ENCODE measurements at regions not wholly inside any gene's neighbourhood (a gene's known extent, or its start where the extent isn't known, plus 50 kb on each side); places are given as distances from the start of the nearest gene placed in this dataset.

GRCh38 chr6:144555066-144555465 is 269.9 kb downstream of the UTRN start:
- H3K9me3 ChIP-seq, result no peaks in the 10 kb centered on the region
- no peak for TF ChIP-seq CTCF (IDR thresholded peaks at IDR 0.05)
- H3K36me3 ChIP-seq, result peaks cover 12% of the 10 kb centered on the region

GRCh38 chr6:144559865-144560593 is 274.9 kb downstream of the UTRN start:
- Histone ChIP-seq H3K4me1 (ENCODE audit: control insufficient read depth in 1 of 2, low read depth in 2 of 2) (peaks cover 0 to 5% of the 10 kb centered on the region in 2 donors), H3K9me3 (no peaks in the 10 kb centered on the region), H3K27me3 (replicated peaks; ENCODE audit: insufficient read depth) (no peaks in the 10 kb centered on the region), H3K27ac (no peak overlapping the region), H3K36me3 (peaks cover 6% of the 10 kb centered on the region), H3K4me3 (peak overlapping the region; percentile 23)
- TF ChIP-seq CTCF (IDR thresholded peaks at IDR 0.05), result no peak
- DNase-seq (ENCODE audit: low spot score), result no peak
- ATAC-seq (ENCODE audit: insufficient number of reproducible peaks, low FRiP score, low read depth), result no peak

More at GRCh38 chr6:144555066-144555465, 269.9 kb downstream of the UTRN start:
- no peaks in the 10 kb centered on the region for H3K27me3 ChIP-seq (replicated peaks; ENCODE audit: insufficient read depth)
- H3K4me3 ChIP-seq, result no peak overlapping the region
- ATAC-seq (ENCODE audit: insufficient number of reproducible peaks, low FRiP score, low read depth) (no peak), DNase-seq (ENCODE audit: low spot score) (no peak)
- no peak overlapping the region for H3K27ac ChIP-seq
- peaks cover 0 to 5% of the 10 kb centered on the region in 2 donors for H3K4me1 ChIP-seq (ENCODE audit: control insufficient read depth in 1 of 2, low read depth in 2 of 2)

GRCh38 chr6:144561455-144562043 is 276.4 kb downstream of the UTRN start:
- no peaks in the 10 kb centered on the region for H3K9me3 ChIP-seq
- no peak for ATAC-seq (ENCODE audit: insufficient number of reproducible peaks, low FRiP score, low read depth)
- no peak for TF ChIP-seq CTCF (IDR thresholded peaks at IDR 0.05)

GRCh38 chr6:144564202-144564601 is 279.1 kb downstream of the UTRN start:
- no peaks in the 10 kb centered on the region for H3K36me3 ChIP-seq
- H3K4me3 ChIP-seq, result no peak overlapping the region
- ATAC-seq (ENCODE audit: insufficient number of reproducible peaks, low FRiP score, low read depth) (no peak), DNase-seq (ENCODE audit: low spot score) (no peak)
- peaks cover 0 to 5% of the 10 kb centered on the region in 2 donors for H3K4me1 ChIP-seq (ENCODE audit: control insufficient read depth in 1 of 2, low read depth in 2 of 2)
- no peaks in the 10 kb centered on the region for H3K9me3 ChIP-seq
- H3K27ac ChIP-seq, result no peak overlapping the region
- H3K27me3 ChIP-seq (replicated peaks; ENCODE audit: insufficient read depth), result no peaks in the 10 kb centered on the region
- TF ChIP-seq CTCF (IDR thresholded peaks at IDR 0.05), result no peak

More at GRCh38 chr6:144561455-144562043, 276.4 kb downstream of the UTRN start:
- no peak for DNase-seq (ENCODE audit: low spot score)
- Histone ChIP-seq H3K4me3 (no peak overlapping the region), H3K36me3 (peaks cover 6% of the 10 kb centered on the region), H3K4me1 (ENCODE audit: control insufficient read depth in 1 of 2, low read depth in 2 of 2) (peaks cover 0 to 5% of the 10 kb centered on the region in 2 donors), H3K27me3 (replicated peaks; ENCODE audit: insufficient read depth) (no peaks in the 10 kb centered on the region), H3K27ac (no peak overlapping the region)

- no peak for TF ChIP-seq CTCF (IDR thresholded peaks at IDR 0.05)
- Histone ChIP-seq H3K36me3 (no peaks in the 10 kb centered on the region), H3K27me3 (replicated peaks; ENCODE audit: insufficient read depth) (no peaks in the 10 kb centered on the region), H3K9me3 (no peaks in the 10 kb centered on the region), H3K4me1 (ENCODE audit: control insufficient read depth in 1 of 2, low read depth in 2 of 2) (no peaks in the 10 kb centered on the region), H3K4me3 (no peak overlapping the region), H3K27ac (no peak overlapping the region)
- DNase-seq (ENCODE audit: low spot score) (no peak), ATAC-seq (ENCODE audit: insufficient number of reproducible peaks, low FRiP score, low read depth) (no peak)
These were observed 281.9 kb downstream of the UTRN start for GRCh38 chr6:144566868-144567615.
